Upper lobe of left lung (tissue), 4 donors: ENCODE measurements at regions not wholly inside any gene's neighbourhood (a gene's known extent, or its start where the extent isn't known, plus 50 kb on each side); places are given as distances from the start of the nearest gene placed in this dataset.

ENCODE experiments used
- POLR2A ChIP-seq, 4 donors: fragments of 450-650 bp; IDR thresholded peaks; one replicate each; pipeline ENCODE4 v1.5.1; 2016 to 2017; ENCODE audit warnings: antibody characterized with exemption in 4 of 4, mild to moderate bottlenecking in 2 of 4
- TF ChIP-seq, protein P1 (sequence below), 6 experiments: fragments of 450-650 bp in 4 of 6; fragments of 200-600 bp in 2 of 6; sonication (generic) in 2 of 6; IDR thresholded peaks; one replicate each; pipeline ENCODE4 v1.5.1; 2016 to 2019; ENCODE audit warnings: antibody characterized with exemption in 6 of 6

- TF ChIP-seq, protein P1, sequence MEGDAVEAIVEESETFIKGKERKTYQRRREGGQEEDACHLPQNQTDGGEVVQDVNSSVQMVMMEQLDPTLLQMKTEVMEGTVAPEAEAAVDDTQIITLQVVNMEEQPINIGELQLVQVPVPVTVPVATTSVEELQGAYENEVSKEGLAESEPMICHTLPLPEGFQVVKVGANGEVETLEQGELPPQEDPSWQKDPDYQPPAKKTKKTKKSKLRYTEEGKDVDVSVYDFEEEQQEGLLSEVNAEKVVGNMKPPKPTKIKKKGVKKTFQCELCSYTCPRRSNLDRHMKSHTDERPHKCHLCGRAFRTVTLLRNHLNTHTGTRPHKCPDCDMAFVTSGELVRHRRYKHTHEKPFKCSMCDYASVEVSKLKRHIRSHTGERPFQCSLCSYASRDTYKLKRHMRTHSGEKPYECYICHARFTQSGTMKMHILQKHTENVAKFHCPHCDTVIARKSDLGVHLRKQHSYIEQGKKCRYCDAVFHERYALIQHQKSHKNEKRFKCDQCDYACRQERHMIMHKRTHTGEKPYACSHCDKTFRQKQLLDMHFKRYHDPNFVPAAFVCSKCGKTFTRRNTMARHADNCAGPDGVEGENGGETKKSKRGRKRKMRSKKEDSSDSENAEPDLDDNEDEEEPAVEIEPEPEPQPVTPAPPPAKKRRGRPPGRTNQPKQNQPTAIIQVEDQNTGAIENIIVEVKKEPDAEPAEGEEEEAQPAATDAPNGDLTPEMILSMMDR (IDR thresholded peaks at IDR 0.05) = no peak
- no peak for TF ChIP-seq POLR2A (IDR thresholded peaks at IDR 0.05)
Measured at GRCh38 chr4:138320030-138320429, 77.9 kb upstream of the SLC7A11 start.
